DMS 273 (cell line): ENCODE measurements at regions not wholly inside any gene's neighbourhood (a gene's known extent, or its start where the extent isn't known, plus 50 kb on each side); places are given as distances from the start of the nearest gene placed in this dataset.
"Not testable (repeated sequence)": the region's sequence is repeated elsewhere in the genome, so short reads cannot be mapped to it uniquely, and the experiment has no call there.

ENCODE experiments used
- DNase-seq: peaks from one replicate; lab custom pipeline; 2025; ENCODE audit not compliant: unreplicated experiment; lab: John Stamatoyannopoulos, UW

- no peak for DNase-seq
Observed at GRCh38 chr4:184335520-184335919, 117.8 kb upstream of the ENPP6 start.

- not testable (repeated sequence) for DNase-seq
Observed at GRCh38 chr4:184333446-184333845, 115.8 kb upstream of the ENPP6 start.

GRCh38 chr4:184331268-184331995, 113.8 kb upstream of the ENPP6 start:
- peak; percentile 12 for DNase-seq

GRCh38 chr4:184330517-184331094, 112.9 kb upstream of the ENPP6 start:
- DNase-seq, result not testable (repeated sequence)

- DNase-seq, result no peak
Observed at GRCh38 chr4:184329659-184330400, 112.2 kb upstream of the ENPP6 start.

GRCh38 chr4:184329235-184329634, 111.6 kb upstream of the ENPP6 start:
- no peak for DNase-seq

GRCh38 chr4:184328022-184328736, 110.5 kb upstream of the ENPP6 start:
- DNase-seq, result no peak

- no peak for DNase-seq
Observed at GRCh38 chr4:184324939-184325477, 107.3 kb upstream of the ENPP6 start.

GRCh38 chr4:184322328-184323025, 104.8 kb upstream of the ENPP6 start:
- DNase-seq, result no peak

- DNase-seq, result no peak
Observed at GRCh38 chr4:184320631-184321030, 103.0 kb upstream of the ENPP6 start.

- DNase-seq, result no peak
Observed at GRCh38 chr4:184318852-184319251, 101.2 kb upstream of the ENPP6 start.

GRCh38 chr4:184317234-184317918, 99.7 kb upstream of the ENPP6 start:
- DNase-seq, result no peak

- DNase-seq, result no peak
Observed at GRCh38 chr4:184316821-184317220, 99.1 kb upstream of the ENPP6 start.

GRCh38 chr4:184315675-184316359, 98.1 kb upstream of the ENPP6 start:
- DNase-seq, result no peak

GRCh38 chr4:184313702-184314659, 96.3 kb upstream of the ENPP6 start:
- DNase-seq, result no peak

GRCh38 chr4:184313058-184313581, 95.4 kb upstream of the ENPP6 start:
- DNase-seq, result no peak

GRCh38 chr4:184312126-184312525, 94.5 kb upstream of the ENPP6 start:
- no peak for DNase-seq
